ENCODE measurements at regions not wholly inside any gene's neighbourhood (a gene's known extent, or its start where the extent isn't known, plus 50 kb on each side); places are given as distances from the start of the nearest gene placed in this dataset.

DNA sequence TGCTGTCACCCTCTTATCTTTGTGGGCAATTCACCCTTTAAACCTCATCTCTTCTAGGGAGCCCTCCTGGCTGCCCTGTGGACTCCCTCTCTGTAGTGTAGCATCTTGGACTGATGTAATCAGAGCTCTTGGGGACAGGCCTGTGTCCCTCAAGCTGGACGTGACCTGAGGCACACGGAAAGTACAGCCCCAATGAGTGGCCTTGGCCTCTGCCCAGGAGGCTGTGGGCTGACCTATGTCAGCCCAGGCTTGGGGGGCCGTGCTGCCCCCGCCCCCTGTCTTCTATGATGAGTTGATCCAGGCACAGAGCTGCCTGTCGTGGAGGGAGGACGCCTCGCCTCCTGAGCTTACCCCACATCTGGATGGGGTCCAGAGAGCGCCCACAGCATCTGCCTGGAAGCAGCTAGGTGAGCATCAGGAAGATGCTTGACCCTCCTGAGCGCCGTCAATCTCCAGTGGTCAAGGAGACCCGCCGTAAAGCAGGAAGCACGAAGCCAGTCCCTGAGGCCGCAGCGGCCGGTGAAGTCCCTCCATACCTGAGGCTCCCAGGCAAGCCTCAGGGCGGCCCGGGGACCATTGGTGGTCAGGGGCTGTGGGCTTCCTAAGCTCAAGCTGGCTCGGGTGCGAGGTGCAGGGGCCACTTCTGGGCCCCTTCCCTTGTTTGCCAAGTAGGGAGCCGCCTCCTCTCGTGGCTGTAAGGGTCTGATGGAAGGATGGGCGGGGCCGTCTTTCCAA is 1136.9 kb downstream of the BRD1 start:
- peaks cover 7% of the 10 kb centered on the region for H3K4me1 Mint-ChIP-seq
- H3K27ac Mint-ChIP-seq = no peak overlapping the region

DNA sequence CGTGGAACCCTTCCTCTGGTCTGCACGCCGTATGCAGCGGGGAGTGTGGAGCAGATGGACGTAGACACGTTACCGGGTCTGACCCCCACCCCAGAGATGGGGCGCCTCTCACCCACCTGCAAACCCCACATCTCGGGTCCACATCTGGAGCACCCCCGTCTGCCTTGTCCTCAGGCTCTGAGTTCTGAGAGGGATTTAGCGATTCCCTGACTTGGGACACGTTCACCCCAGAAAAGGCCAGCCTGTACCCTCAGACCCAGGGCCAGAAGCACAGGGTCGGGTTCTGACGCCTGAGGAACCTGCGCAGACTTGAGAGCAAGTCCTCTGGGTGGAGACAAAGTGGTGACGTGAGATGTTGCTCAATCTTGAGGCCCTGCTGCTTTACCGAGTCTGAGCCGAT is 1138.5 kb downstream of the BRD1 start:
- Mint-ChIP-seq H3K27me3 (ENCODE audit: low read depth) (peaks cover 4% of the 10 kb centered on the region), H3K4me1 (no peaks in the 10 kb centered on the region), H3K27ac (no peak overlapping the region), H3K9me3 (no peaks in the 10 kb centered on the region), H3K4me3 (no peak overlapping the region), H3K36me3 (ENCODE audit: low read depth) (no peaks in the 10 kb centered on the region)
- TF ChIP-seq, protein P1, sequence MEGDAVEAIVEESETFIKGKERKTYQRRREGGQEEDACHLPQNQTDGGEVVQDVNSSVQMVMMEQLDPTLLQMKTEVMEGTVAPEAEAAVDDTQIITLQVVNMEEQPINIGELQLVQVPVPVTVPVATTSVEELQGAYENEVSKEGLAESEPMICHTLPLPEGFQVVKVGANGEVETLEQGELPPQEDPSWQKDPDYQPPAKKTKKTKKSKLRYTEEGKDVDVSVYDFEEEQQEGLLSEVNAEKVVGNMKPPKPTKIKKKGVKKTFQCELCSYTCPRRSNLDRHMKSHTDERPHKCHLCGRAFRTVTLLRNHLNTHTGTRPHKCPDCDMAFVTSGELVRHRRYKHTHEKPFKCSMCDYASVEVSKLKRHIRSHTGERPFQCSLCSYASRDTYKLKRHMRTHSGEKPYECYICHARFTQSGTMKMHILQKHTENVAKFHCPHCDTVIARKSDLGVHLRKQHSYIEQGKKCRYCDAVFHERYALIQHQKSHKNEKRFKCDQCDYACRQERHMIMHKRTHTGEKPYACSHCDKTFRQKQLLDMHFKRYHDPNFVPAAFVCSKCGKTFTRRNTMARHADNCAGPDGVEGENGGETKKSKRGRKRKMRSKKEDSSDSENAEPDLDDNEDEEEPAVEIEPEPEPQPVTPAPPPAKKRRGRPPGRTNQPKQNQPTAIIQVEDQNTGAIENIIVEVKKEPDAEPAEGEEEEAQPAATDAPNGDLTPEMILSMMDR (IDR thresholded peaks at IDR 0.05; ENCODE audit: unreplicated experiment in 3 of 3) = no peak

More for the DNA sequence above, 1136.9 kb downstream of the BRD1 start:
- no peak overlapping the region for H3K4me3 Mint-ChIP-seq
- TF ChIP-seq, protein P1 (IDR thresholded peaks at IDR 0.05; ENCODE audit: unreplicated experiment in 3 of 3) = no peak
- no peaks in the 10 kb centered on the region for H3K36me3 Mint-ChIP-seq (ENCODE audit: low read depth)
- no peaks in the 10 kb centered on the region for H3K9me3 Mint-ChIP-seq
- H3K27me3 Mint-ChIP-seq (ENCODE audit: low read depth) = peaks cover 7% of the 10 kb centered on the region

DNA sequence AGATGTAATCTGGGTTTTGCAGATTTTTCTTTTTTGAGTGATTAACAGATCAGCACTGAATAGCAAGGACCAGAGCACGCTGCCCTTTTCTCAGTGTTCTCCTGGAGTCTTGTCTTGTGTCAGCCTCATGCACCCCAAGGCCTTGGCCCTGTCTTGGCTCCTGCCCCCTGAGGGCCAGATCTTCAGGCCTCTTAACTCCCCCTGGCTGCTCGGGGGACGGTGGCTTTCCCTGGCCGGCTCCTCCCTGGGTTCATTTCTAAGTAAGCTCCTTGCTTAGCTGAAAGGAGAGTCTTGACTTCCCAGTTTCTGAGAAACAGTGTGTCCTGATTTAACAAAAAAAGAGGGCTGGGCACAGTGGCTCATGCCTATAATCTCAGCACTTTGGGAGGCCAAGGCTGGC is 1139.3 kb downstream of the BRD1 start:
- Mint-ChIP-seq H3K27me3 (ENCODE audit: low read depth) (peaks cover 4% of the 10 kb centered on the region), H3K9me3 (no peaks in the 10 kb centered on the region), H3K36me3 (ENCODE audit: low read depth) (no peaks in the 10 kb centered on the region), H3K4me1 (no peaks in the 10 kb centered on the region), H3K4me3 (no peak overlapping the region), H3K27ac (no peak overlapping the region)
- TF ChIP-seq, protein P1 (IDR thresholded peaks at IDR 0.05; ENCODE audit: unreplicated experiment in 3 of 3) = no peak

DNA sequence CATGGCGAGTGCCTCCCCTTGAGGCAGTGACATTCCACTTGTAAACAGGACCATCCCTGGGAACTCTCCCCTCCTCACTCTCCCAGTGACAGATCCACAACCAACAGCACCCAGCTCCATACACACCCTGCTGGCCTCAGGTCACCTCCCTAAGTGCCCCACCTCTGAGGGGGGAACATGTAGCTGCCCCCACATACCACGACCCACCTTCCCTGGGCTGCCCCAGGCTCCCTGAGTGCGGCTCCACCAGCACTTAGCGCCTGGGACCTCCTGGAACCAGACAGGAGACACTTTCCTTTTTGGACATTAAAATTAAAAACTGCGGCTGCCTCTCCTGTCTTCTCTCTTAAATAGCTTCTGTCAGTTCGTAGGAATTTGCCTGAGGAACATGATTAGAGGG is 1140.1 kb downstream of the BRD1 start:
- H3K36me3 Mint-ChIP-seq (ENCODE audit: low read depth) = no peaks in the 10 kb centered on the region
- TF ChIP-seq, protein P1 (IDR thresholded peaks at IDR 0.05; ENCODE audit: unreplicated experiment in 3 of 3) = no peak
- H3K4me1 Mint-ChIP-seq = no peaks in the 10 kb centered on the region
- no peak overlapping the region for H3K27ac Mint-ChIP-seq
- no peak overlapping the region for H3K4me3 Mint-ChIP-seq
- no peaks in the 10 kb centered on the region for H3K27me3 Mint-ChIP-seq (ENCODE audit: low read depth)
- H3K9me3 Mint-ChIP-seq = no peaks in the 10 kb centered on the region

DNA sequence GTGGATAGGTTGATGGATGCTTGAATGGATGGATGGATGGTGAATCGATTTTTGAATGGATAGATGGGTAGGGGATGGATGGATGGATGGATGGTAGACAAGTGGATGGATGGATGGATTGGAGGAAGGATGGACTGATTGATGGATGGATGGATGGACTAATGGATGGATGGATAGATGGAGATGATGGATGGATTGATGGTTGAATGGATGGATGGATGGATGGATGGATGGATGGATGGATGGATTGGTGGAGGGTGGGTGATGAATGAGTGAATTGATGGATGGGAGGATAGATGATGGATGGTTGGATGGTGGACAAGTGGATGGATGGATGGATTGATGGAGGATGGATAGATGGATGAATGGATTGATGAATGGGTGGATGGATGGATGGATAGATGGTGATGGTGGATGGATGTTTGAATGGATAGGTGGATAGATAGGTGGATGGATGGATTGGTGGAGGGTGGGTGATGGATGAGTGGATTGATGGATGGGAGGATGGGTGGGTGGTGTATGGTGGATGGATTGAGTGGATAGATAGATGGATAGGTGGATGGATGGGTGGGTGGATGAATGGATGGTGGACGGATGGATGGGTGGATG is 1140.9 kb downstream of the BRD1 start:
- Mint-ChIP-seq H3K36me3 (ENCODE audit: low read depth) (no peaks in the 10 kb centered on the region), H3K9me3 (no peaks in the 10 kb centered on the region), H3K4me1 (no peaks in the 10 kb centered on the region), H3K4me3 (no peak overlapping the region), H3K27ac (no peak overlapping the region), H3K27me3 (ENCODE audit: low read depth) (no peaks in the 10 kb centered on the region)
- TF ChIP-seq, protein P1 (IDR thresholded peaks at IDR 0.05; ENCODE audit: unreplicated experiment in 3 of 3) = no peak

DNA sequence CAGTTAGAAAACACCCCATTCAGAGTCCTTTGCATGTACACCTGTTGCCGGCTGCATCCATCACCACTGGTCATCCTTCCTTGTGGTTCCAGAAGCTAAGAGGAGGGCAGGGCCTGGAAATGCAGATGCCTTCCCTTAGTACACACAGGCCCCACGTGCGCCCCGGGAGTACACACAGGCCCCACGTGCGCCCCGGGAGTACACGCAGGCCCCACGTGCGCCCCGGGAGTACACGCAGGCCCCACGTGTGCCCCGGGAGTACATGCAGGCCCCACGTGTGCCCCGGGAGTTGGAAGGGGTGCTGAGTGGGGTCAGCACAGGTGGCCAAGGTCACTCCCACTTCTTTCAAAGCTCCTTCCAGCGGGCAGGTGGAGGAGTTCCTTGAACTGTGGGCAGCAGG is 1141.9 kb downstream of the BRD1 start:
- no peak overlapping the region for H3K27ac Mint-ChIP-seq
- H3K27me3 Mint-ChIP-seq (ENCODE audit: low read depth) = no peaks in the 10 kb centered on the region
- no peaks in the 10 kb centered on the region for H3K9me3 Mint-ChIP-seq
- no peaks in the 10 kb centered on the region for H3K4me1 Mint-ChIP-seq
- no peak overlapping the region for H3K4me3 Mint-ChIP-seq
- TF ChIP-seq, protein P1 (IDR thresholded peaks at IDR 0.05; ENCODE audit: unreplicated experiment in 3 of 3) = no peak
- H3K36me3 Mint-ChIP-seq (ENCODE audit: low read depth) = no peaks in the 10 kb centered on the region

Measured in nephron (organoid).